Hepatocyte (in vitro differentiated cells): ENCODE measurements at regions not wholly inside any gene's neighbourhood (a gene's known extent, or its start where the extent isn't known, plus 50 kb on each side); places are given as distances from the start of the nearest gene placed in this dataset.

Experiments used
- CTCF ChIP-seq: fragments of 200-600 bp; sonication (generic); IDR thresholded peaks from 2 replicates; pipeline ENCODE4 v1.5.1; 2016; ENCODE audit warnings: antibody characterized with exemption, mild to moderate bottlenecking; ENCODE audit not compliant: poor library complexity
- EZH2 ChIP-seq: fragments of 200-600 bp; sonication (generic); IDR thresholded peaks from 2 replicates; pipeline ENCODE4 v1.6.1; 2016; ENCODE audit warnings: antibody characterized with exemption, mild to moderate bottlenecking, borderline replicate concordance

- TF ChIP-seq CTCF (no peak), EZH2 (no peak)
Measured at GRCh38 chr2:144082777-144083176, 437.1 kb downstream of the ZEB2 start.
